ENCODE measurements at regions not wholly inside any gene's neighbourhood (a gene's known extent, or its start where the extent isn't known, plus 50 kb on each side); places are given as distances from the start of the nearest gene placed in this dataset.

- Histone ChIP-seq H3K36me3 (no peaks in the 10 kb centered on the region), H3K27ac (no peak overlapping the region), H3K27me3 (no peaks in the 10 kb centered on the region), H3K4me1 (no peaks in the 10 kb centered on the region), H3K4me3 (no peak overlapping the region), H3K9me3 (no peaks in the 10 kb centered on the region)
- TF ChIP-seq CTCF (IDR thresholded peaks at IDR 0.05) (no peak), POLR2A (IDR thresholded peaks at IDR 0.05) (no peak), POLR2AphosphoS5 (IDR thresholded peaks at IDR 0.05; ENCODE audit: insufficient read depth in 1 of 2, low read depth in 1 of 2) (no peak)
- no peak for DNase-seq (ENCODE audit: extremely low spot score in 2 of 2)
- intact Hi-C loops (cut with DNase I) = no loop called here
These were observed 87.0 kb upstream of the ATP1B1 start for GRCh38 chr1:169019419-169020058.

GRCh38 chr1:169020684-169021083 is 85.8 kb upstream of the ATP1B1 start:
- no peaks in the 10 kb centered on the region for H3K9me3 ChIP-seq
- H3K4me3 ChIP-seq = no peak overlapping the region
- TF ChIP-seq POLR2AphosphoS5 (IDR thresholded peaks at IDR 0.05; ENCODE audit: insufficient read depth in 1 of 2, low read depth in 1 of 2) = no peak
- TF ChIP-seq CTCF (IDR thresholded peaks at IDR 0.05) = no peak
- TF ChIP-seq POLR2A (IDR thresholded peaks at IDR 0.05) = no peak
- DNase-seq (ENCODE audit: extremely low spot score in 2 of 2) = no peak
- no peaks in the 10 kb centered on the region for H3K36me3 ChIP-seq
- intact Hi-C loops (cut with DNase I) = no loop called here
- H3K27ac ChIP-seq = no peak overlapping the region
- H3K4me1 ChIP-seq = no peaks in the 10 kb centered on the region
- no peaks in the 10 kb centered on the region for H3K27me3 ChIP-seq

- no peak for TF ChIP-seq POLR2AphosphoS5 (IDR thresholded peaks at IDR 0.05; ENCODE audit: insufficient read depth in 1 of 2, low read depth in 1 of 2)
- no peak for TF ChIP-seq POLR2A (IDR thresholded peaks at IDR 0.05)
- no peak for TF ChIP-seq CTCF (IDR thresholded peaks at IDR 0.05)
- Histone ChIP-seq H3K4me1 (no peaks in the 10 kb centered on the region), H3K27ac (no peak overlapping the region), H3K4me3 (no peak overlapping the region), H3K36me3 (no peaks in the 10 kb centered on the region), H3K27me3 (no peaks in the 10 kb centered on the region), H3K9me3 (no peaks in the 10 kb centered on the region)
- DNase-seq (ENCODE audit: extremely low spot score in 2 of 2) = no peak
- intact Hi-C loops (cut with DNase I) = no loop called here
These were observed 83.8 kb upstream of the ATP1B1 start for GRCh38 chr1:169022648-169023047.

GRCh38 chr1:169024255-169024654 is 82.2 kb upstream of the ATP1B1 start:
- no peak overlapping the region for H3K27ac ChIP-seq
- H3K36me3 ChIP-seq = no peaks in the 10 kb centered on the region
- no peaks in the 10 kb centered on the region for H3K4me1 ChIP-seq
- intact Hi-C loops (cut with DNase I) = no loop called here
- H3K27me3 ChIP-seq = no peaks in the 10 kb centered on the region
- H3K9me3 ChIP-seq = no peaks in the 10 kb centered on the region
- H3K4me3 ChIP-seq = no peak overlapping the region
- DNase-seq (ENCODE audit: extremely low spot score in 2 of 2) = no peak
- TF ChIP-seq POLR2A (IDR thresholded peaks at IDR 0.05) (no peak), CTCF (IDR thresholded peaks at IDR 0.05) (no peak), POLR2AphosphoS5 (IDR thresholded peaks at IDR 0.05; ENCODE audit: insufficient read depth in 1 of 2, low read depth in 1 of 2) (no peak)

- Histone ChIP-seq H3K36me3 (no peaks in the 10 kb centered on the region), H3K27me3 (no peaks in the 10 kb centered on the region), H3K27ac (no peak overlapping the region), H3K9me3 (no peaks in the 10 kb centered on the region), H3K4me1 (no peaks in the 10 kb centered on the region), H3K4me3 (no peak overlapping the region)
- DNase-seq (ENCODE audit: extremely low spot score in 2 of 2) = no peak
- intact Hi-C loops (cut with DNase I) = no loop called here
- TF ChIP-seq CTCF (IDR thresholded peaks at IDR 0.05) = no peak
- TF ChIP-seq POLR2A (IDR thresholded peaks at IDR 0.05) = no peak
- TF ChIP-seq POLR2AphosphoS5 (IDR thresholded peaks at IDR 0.05; ENCODE audit: insufficient read depth in 1 of 2, low read depth in 1 of 2) = no peak
These were observed 81.7 kb upstream of the ATP1B1 start for GRCh38 chr1:169024800-169025271.
